EL (cell line): ENCODE measurements at regions not wholly inside any gene's neighbourhood (a gene's known extent, or its start where the extent isn't known, plus 50 kb on each side); places are given as distances from the start of the nearest gene placed in this dataset.

ENCODE experiments used
- DNase-seq: peaks from one replicate; pipeline ENCODE4 v3.0.0-alpha.2; 2016

DNA sequence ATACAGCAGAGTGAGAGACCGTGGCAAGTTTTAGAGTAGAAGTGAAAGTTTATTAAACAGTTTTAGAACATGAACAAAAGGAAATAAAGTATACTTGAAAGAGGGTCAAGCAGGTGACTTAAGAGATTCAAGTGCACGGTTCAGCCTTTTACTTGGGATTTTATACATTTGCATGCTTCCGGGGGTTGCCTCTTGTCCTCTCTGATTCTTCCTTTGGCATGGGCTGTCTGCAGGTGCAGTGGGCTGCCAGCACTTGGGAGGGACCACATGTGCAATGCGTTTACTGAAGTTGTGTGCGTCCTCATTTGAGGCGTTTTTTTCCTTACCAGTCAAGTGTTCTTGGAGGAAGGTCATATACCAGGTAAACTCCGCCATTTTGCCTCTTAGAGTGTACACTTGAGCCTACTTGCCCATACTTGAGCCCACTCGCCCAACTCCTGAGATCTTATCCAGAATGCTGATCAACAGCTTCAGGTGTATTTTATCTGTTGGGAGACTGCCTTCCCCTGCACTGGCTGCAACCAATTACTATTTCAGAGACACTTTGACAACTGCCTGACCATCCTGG lies 195.2 kb downstream of the IRX5 start:
- DNase-seq: no peak

- no peak for DNase-seq
Observed at GRCh38 chr16:55126456-55126855, 195.8 kb downstream of the IRX5 start.

GRCh38 chr16:55130456-55130855 lies 193.5 kb upstream of the IRX6 start:
- DNase-seq: no peak

- DNase-seq: no peak
Observed at GRCh38 chr16:55130911-55131310, 193.1 kb upstream of the IRX6 start.

GRCh38 chr16:55133654-55134053 lies 190.3 kb upstream of the IRX6 start:
- no peak for DNase-seq

DNA sequence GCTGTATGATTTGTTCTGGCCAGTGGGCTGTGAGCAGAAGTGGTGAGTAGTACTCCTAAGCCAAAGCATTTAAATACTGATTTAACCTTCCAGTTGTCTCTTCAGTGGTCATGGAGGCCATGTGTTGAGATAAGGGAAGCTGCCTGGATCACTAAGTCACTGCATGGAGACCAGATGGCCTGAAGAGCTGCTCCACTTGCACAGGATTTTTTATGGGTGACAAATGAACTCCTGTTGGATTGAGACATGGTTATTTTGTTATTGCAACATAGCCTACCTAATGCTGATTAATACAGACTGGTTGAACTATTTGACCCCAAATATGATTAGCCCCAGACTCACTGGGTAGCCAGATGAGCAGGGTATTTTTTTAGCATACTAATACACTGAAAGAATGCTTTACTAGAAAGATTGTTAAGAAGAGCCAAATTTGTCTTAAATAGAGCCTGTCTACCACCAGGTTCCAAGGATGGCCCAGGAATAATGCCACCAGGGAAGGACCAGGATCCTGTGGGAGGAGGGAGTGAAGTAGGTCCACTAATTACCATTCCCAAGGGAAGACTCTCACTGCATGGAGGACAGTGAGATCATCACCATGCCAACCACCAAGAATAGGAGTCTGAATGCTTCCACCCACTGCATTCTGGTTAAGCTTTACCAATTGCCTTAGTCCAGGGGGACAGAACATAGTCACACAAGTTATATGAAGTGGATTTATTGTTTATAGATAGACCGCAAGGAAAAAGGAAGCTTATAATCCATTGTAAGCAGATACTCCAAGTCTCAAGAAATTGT lies 187.4 kb upstream of the IRX6 start:
- no peak for DNase-seq

GRCh38 chr16:55138298-55138697 lies 185.7 kb upstream of the IRX6 start:
- no peak for DNase-seq

- no peak for DNase-seq
Observed at GRCh38 chr16:55142405-55142804, 181.6 kb upstream of the IRX6 start.

DNA sequence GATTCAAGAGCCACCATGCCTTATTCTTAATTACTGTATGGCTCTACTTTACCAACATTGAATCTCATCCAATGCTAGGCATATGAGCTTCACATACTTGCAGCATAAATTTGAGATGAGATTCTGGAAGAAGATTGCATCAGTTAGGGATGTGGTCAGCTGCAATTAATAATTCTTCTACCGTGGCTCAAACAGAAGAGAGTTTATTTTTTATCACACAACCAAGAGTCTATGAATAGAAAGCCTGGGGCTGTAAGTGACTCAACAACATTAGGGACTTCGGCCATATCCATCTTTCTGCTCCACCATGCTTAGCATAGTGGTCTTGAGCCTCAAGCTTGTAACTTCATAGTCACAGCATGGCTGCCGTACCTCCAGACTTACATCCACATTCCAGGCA lies 179.4 kb upstream of the IRX6 start:
- no peak for DNase-seq

- DNase-seq: no peak
Observed at GRCh38 chr16:55145771-55146603, 178.0 kb upstream of the IRX6 start.

DNA sequence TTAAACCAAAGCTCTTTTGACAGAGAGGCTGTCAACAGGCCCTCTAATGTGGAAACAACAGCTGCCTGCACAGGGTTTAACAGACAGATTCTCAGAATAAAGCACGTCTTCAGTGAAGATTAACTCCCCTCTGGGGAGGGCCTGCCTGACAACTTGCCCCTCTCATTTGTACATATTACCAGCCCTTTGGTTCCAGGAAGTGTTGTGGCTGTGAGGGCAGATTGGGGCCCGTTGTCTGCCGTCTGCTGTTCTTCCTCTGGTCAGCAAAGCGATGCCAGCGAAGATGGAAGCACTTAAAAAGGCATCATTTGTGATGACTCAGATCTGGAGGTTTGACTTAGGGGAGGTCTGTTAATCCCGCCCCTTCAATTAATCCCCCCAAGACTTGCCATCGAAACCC lies 177.0 kb upstream of the IRX6 start:
- no peak for DNase-seq

DNA sequence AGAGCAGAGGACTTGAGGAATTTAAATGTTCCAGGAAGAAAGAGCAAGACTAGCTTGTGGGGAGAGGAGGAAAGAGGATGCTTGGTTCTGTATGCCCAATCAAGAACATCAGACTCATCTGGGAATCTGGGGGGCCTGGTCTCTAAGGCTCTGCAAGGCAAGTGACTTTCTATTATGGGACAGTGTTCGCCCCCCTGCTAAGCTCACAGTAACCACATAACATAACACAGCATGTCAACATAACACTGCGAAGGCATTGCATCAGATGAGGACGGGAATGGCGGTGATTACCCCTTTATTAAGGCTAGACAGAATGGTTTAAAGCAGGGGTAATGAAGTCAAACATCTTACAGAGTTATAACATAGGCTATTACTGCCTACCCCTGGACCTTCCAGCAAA lies 176.6 kb upstream of the IRX6 start:
- no peak for DNase-seq

DNA sequence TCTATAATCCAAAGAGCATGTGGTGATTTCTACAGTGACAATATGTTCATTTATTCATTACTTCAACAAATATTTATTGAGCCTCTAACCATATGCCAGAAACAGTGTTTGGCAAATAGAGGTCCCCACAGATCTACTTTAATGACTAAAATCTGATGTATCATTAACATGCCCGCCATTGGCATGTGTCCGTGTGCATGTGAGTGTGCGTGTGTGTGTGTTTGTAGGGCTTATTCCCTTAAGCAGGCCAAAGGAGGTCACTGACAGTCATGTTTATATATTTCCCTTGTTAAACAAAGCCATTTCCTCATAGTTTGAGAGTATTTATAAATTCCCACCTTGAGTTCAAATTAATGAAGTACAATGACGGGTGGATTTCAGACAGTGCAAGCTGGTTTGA lies 174.4 kb upstream of the IRX6 start:
- no peak for DNase-seq

DNA sequence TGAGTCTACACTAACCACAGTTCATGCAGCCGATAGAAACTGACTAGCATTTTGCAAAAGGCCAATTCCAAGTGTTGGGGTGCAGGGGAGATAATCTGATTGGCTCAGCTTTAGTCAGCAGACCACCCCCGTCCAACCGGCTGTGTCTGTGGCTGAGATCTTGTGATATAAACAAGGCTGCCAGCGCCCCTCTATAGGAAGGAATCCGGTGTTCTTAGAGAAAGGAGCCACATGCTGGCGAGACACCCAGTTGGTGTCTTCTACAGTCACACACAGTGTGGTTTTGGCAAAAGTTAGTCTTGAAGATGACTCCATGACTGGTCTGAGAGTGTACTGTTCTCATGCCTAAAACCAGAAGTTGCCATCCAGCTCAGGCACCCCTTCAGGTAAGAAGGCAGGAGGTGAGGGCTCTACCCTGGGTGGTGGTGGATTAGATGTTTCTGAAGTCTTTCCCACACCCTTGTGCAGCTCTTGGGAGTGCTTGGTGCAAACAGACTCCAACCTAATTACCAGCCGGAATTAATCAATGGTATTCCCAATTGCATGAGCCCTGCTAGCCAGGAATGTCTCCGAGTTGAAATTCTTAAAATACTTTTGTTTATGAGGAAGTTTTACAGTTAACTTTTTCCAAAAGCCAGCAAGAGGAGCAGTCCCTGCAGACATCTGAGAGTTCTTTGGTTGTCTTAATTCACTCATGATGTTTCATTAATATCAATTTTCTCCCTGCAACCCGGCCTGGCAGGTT lies 172.3 kb upstream of the IRX6 start:
- no peak for DNase-seq

DNA sequence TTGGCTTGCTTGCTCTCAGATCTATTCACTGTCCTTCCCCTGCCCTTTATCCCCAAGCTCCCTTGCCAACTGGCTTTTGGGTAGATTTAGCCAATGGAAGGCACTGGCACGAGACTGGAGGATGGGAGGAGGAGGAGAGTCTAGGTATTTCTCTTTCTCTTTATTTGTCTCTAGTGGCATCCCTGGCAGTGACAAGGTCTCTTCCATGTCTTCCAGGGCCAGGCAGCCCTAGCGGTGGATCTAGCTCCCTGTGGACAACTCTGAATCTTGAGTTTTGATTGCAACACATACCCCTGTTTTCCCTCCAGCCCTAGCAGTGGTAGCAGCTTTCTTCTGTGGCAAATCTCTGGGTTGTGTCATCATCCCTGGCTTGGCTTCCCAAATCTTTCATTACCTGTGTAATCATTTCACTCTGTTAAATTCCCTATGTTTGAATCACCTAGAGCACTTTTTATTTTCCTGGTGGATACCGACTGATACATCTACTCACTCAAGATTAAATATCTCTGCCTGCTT lies 171.1 kb upstream of the IRX6 start:
- DNase-seq: no peak

- no peak for DNase-seq
Observed at GRCh38 chr16:55154262-55154661, 169.7 kb upstream of the IRX6 start.

- DNase-seq: no peak
Observed at GRCh38 chr16:55154956-55155355, 169.0 kb upstream of the IRX6 start.

GRCh38 chr16:55155815-55156214 lies 168.2 kb upstream of the IRX6 start:
- DNase-seq: no peak

GRCh38 chr16:55169780-55170179 lies 154.2 kb upstream of the IRX6 start:
- no peak for DNase-seq

DNA sequence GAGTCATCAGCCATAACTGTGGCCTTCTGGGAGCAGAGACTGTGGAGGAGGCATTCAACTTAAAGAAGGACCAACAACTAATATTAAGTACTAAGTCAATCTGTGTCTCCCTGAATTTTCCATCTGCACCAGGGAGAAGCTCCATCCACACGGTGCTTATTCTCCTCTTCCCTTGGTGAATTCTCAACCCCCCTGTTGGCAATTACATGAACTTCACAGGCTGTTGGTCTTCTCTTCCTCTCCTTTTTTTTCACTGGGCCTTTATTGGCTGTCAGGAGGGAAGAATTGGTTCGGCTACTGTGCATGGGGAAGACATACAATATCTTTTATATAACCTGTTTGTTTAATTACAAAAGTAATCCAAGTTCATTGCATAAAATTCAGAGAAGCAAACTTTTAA lies 152.8 kb upstream of the IRX6 start:
- no peak for DNase-seq

DNA sequence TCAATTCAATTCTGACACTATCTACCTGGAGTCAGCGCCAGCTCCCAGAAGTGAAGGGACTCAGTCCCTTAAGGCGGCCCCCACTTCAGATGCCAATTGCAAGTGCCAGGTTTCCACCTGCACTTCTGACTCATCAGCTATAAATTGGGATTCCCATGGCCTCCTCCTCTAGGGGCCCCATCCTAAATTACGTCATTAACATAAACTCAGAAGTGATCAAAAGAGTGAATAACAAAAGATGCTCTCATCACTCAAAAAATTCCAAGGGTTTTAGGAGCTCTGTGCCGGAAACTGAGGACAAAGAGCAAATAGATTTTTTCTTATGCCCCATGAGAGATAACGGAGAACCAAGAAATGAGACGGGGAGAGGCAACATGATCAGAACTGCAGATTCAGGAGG lies 148.6 kb upstream of the IRX6 start:
- DNase-seq: no peak

GRCh38 chr16:55176901-55177300 lies 147.1 kb upstream of the IRX6 start:
- no peak for DNase-seq

DNA sequence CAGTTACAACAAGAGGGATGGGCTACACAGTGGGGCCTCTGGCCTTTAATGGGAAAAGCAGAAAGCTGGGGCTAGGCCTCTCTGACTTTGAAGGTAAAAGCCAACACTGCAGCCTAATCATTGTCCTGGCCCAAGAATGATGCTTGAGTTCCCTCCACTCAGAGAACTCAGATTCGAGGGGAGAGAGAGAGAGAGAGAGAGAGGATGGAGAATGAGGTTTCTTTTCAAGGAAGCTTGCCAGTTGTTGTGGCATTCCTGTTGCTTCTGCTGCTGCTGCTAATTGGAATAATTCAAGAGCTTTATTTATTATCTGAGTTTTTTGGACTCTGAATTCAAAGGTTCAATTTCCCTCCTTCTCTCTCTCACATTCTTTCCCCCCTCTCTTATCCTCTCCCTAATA lies 144.6 kb upstream of the IRX6 start:
- DNase-seq: no peak
